ENCODE measurements at regions not wholly inside any gene's neighbourhood (a gene's known extent, or its start where the extent isn't known, plus 50 kb on each side); places are given as distances from the start of the nearest gene placed in this dataset.

GRCh38 chrX:39338583-39338982 is 537.3 kb downstream of the MID1IP1 start:
- peaks cover 0 to 8% (median 7%) of the 10 kb centered on the region in 4 donors for H3K4me1 ChIP-seq
- WGBS, 2 donors = 86 to 100% methylated on average over 2 of the region's 2 CpGs
- no peaks in the 10 kb centered on the region for H3K36me3 ChIP-seq
- no peak overlapping the region for H3K4me3 ChIP-seq
- H3K9me3 ChIP-seq = no peaks in the 10 kb centered on the region
- TF ChIP-seq POLR2A (IDR thresholded peaks at IDR 0.05) (no peak), CTCF (IDR thresholded peaks at IDR 0.05) (no peak), EP300 (IDR thresholded peaks at IDR 0.05) (no peak)
- H3K27ac ChIP-seq = no peak overlapping the region
- no peaks in the 10 kb centered on the region for H3K27me3 ChIP-seq
- DNase-seq (ENCODE audit: low spot score in 2 of 2) = no peak

GRCh38 chrX:39356119-39356807 is 555.0 kb downstream of the MID1IP1 start:
- DNase-seq (ENCODE audit: low spot score in 2 of 2) = no peak
- peaks cover 0 to 5% of the 10 kb centered on the region in 2 donors for H3K27me3 ChIP-seq
- TF ChIP-seq POLR2A (IDR thresholded peaks at IDR 0.05) (no peak), CTCF (IDR thresholded peaks at IDR 0.05) (no peak), EP300 (IDR thresholded peaks at IDR 0.05) (no peak)
- no peak overlapping the region for H3K27ac ChIP-seq
- no peaks in the 10 kb centered on the region for H3K36me3 ChIP-seq
- H3K9me3 ChIP-seq = no peaks in the 10 kb centered on the region
- WGBS, 2 donors = 72 to 87% methylated on average over 3 to 5 of the region's 5 CpGs
- H3K4me1 ChIP-seq = no peaks in the 10 kb centered on the region
- H3K4me3 ChIP-seq = no peak overlapping the region

- Histone ChIP-seq H3K9me3 (no peaks in the 10 kb centered on the region), H3K27ac (no peak overlapping the region), H3K27me3 (peaks cover 0 to 5% of the 10 kb centered on the region in 2 donors), H3K4me1 (no peaks in the 10 kb centered on the region), H3K36me3 (no peaks in the 10 kb centered on the region), H3K4me3 (no peak overlapping the region)
- WGBS, 2 donors = 31 to 49% methylated on average over 1 of the region's 1 CpG
- no peak for DNase-seq (ENCODE audit: low spot score in 2 of 2)
- TF ChIP-seq CTCF (IDR thresholded peaks at IDR 0.05) (no peak), POLR2A (IDR thresholded peaks at IDR 0.05) (no peak), EP300 (IDR thresholded peaks at IDR 0.05) (no peak)
Observed at GRCh38 chrX:39360101-39360500, 558.8 kb downstream of the MID1IP1 start.

GRCh38 chrX:39361736-39362135 is 560.5 kb downstream of the MID1IP1 start:
- H3K4me3 ChIP-seq = no peak overlapping the region
- H3K4me1 ChIP-seq = no peaks in the 10 kb centered on the region
- no peaks in the 10 kb centered on the region for H3K9me3 ChIP-seq
- DNase-seq (ENCODE audit: low spot score in 2 of 2) = no peak
- H3K27me3 ChIP-seq = peaks cover 0 to 5% of the 10 kb centered on the region in 2 donors
- no peak for TF ChIP-seq CTCF (IDR thresholded peaks at IDR 0.05)
- H3K27ac ChIP-seq = no peak overlapping the region
- no peaks in the 10 kb centered on the region for H3K36me3 ChIP-seq

GRCh38 chrX:39367416-39367815 is 566.2 kb downstream of the MID1IP1 start:
- no peak for TF ChIP-seq EP300 (IDR thresholded peaks at IDR 0.05)
- TF ChIP-seq CTCF (IDR thresholded peaks at IDR 0.05) = no peak
- no peak for TF ChIP-seq POLR2A (IDR thresholded peaks at IDR 0.05)
- DNase-seq (ENCODE audit: low spot score in 2 of 2) = no peak
- Histone ChIP-seq H3K4me1 (no peaks in the 10 kb centered on the region), H3K4me3 (no peak overlapping the region), H3K27me3 (no peaks in the 10 kb centered on the region), H3K9me3 (no peaks in the 10 kb centered on the region), H3K36me3 (no peaks in the 10 kb centered on the region), H3K27ac (no peak overlapping the region)
- 78 to 82% methylated on average over 5 of the region's 5 CpGs for WGBS, 2 donors
